Activated CD4-positive, CD25-positive, alpha-beta regulatory T cell treated with anti-CD3 and anti-CD28 coated beads, Interleukin-2, amount 50 U/mL, for 16 hours (primary cell): ENCODE measurements at regions not wholly inside any gene's neighbourhood (a gene's known extent, or its start where the extent isn't known, plus 50 kb on each side); places are given as distances from the start of the nearest gene placed in this dataset.
"Not testable (repeated sequence)": the region's sequence is repeated elsewhere in the genome, so short reads cannot be mapped to it uniquely, and the experiment has no call there.

Experiments used
- DNase-seq: peaks from one replicate; pipeline ENCODE4 v3.0.0-alpha.2; 2020; ENCODE audit warnings: low read depth, low spot score

- DNase-seq, result no peak
Observed at GRCh38 chr3:17908399-17909191, 166.2 kb upstream of the TBC1D5 start.

GRCh38 chr3:17905996-17906395 lies 163.6 kb upstream of the TBC1D5 start:
- DNase-seq, result no peak

GRCh38 chr3:17901893-17902292 lies 159.5 kb upstream of the TBC1D5 start:
- no peak for DNase-seq

GRCh38 chr3:17894434-17895060 lies 152.1 kb upstream of the TBC1D5 start:
- no peak for DNase-seq

- no peak for DNase-seq
Observed at GRCh38 chr3:17891139-17891856, 148.9 kb upstream of the TBC1D5 start.

GRCh38 chr3:17885986-17886385 lies 143.6 kb upstream of the TBC1D5 start:
- DNase-seq, result no peak

- DNase-seq, result no peak
Observed at GRCh38 chr3:17882981-17883380, 140.6 kb upstream of the TBC1D5 start.

- DNase-seq, result no peak
Observed at GRCh38 chr3:17877299-17877698, 134.9 kb upstream of the TBC1D5 start.

- DNase-seq, result no peak
Observed at GRCh38 chr3:17874636-17875035, 132.2 kb upstream of the TBC1D5 start.

GRCh38 chr3:17872457-17872856 lies 130.0 kb upstream of the TBC1D5 start:
- DNase-seq, result no peak

- no peak for DNase-seq
Observed at GRCh38 chr3:17865631-17866030, 123.2 kb upstream of the TBC1D5 start.

GRCh38 chr3:17861476-17861875 lies 119.0 kb upstream of the TBC1D5 start:
- no peak for DNase-seq

GRCh38 chr3:17860840-17861471 lies 118.5 kb upstream of the TBC1D5 start:
- DNase-seq, result not testable (repeated sequence)

GRCh38 chr3:17852217-17852616 lies 109.8 kb upstream of the TBC1D5 start:
- no peak for DNase-seq

- DNase-seq, result no peak
Observed at GRCh38 chr3:17850448-17850847, 108.0 kb upstream of the TBC1D5 start.

- DNase-seq, result no peak
Observed at GRCh38 chr3:17848102-17848501, 105.7 kb upstream of the TBC1D5 start.

GRCh38 chr3:17847156-17847555 lies 104.7 kb upstream of the TBC1D5 start:
- DNase-seq, result no peak

- no peak for DNase-seq
Observed at GRCh38 chr3:17846466-17846865, 104.0 kb upstream of the TBC1D5 start.

- DNase-seq, result no peak
Observed at GRCh38 chr3:17845026-17845812, 102.8 kb upstream of the TBC1D5 start.

GRCh38 chr3:17844236-17844635 lies 101.8 kb upstream of the TBC1D5 start:
- DNase-seq, result no peak

- DNase-seq, result peak; percentile 50
Observed at GRCh38 chr3:17841190-17841828, 98.9 kb upstream of the TBC1D5 start.
